Activated CD4-positive, alpha-beta T cell treated with anti-CD3 and anti-CD28 coated beads, Interleukin-2, Interleukin-4, amounts not matched to agents 100 ng/mL and 50 ng/mL, durations not matched to agents 16 hours and 8 hours (primary cell): ENCODE measurements at regions not wholly inside any gene's neighbourhood (a gene's known extent, or its start where the extent isn't known, plus 50 kb on each side); places are given as distances from the start of the nearest gene placed in this dataset.
"Not testable (repeated sequence)": the region's sequence is repeated elsewhere in the genome, so short reads cannot be mapped to it uniquely, and the experiment has no call there.

ENCODE experiments used
- DNase-seq: peaks from one replicate; pipeline ENCODE4 v3.0.0-alpha.2; 2020; ENCODE audit warnings: low spot score

- DNase-seq, result no peak
These were observed 426.7 kb downstream of the SOX2 start for GRCh38 chr3:182138393-182138792.

- DNase-seq, result no peak
These were observed 428.1 kb downstream of the SOX2 start for GRCh38 chr3:182139627-182140357.

DNA sequence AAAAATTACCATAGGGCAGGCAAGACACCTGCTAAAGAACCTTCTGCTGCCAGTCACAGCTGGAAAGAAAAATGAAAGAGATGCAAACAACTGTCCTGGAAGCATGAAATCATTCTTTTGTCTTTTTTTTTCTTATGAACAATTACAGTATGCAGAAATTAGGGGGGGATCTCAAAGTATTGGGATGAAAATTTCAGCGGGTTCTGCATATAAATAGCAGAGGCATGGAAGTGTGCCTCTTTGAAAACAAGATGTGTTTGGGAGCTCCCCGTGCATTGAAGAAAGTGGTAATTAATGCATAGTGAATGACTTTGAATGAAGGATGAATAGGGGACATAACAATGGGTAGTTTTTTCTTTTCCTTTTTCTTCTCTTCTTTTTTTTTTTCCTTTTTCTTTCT, 431.2 kb downstream of the SOX2 start:
- no peak for DNase-seq

DNA sequence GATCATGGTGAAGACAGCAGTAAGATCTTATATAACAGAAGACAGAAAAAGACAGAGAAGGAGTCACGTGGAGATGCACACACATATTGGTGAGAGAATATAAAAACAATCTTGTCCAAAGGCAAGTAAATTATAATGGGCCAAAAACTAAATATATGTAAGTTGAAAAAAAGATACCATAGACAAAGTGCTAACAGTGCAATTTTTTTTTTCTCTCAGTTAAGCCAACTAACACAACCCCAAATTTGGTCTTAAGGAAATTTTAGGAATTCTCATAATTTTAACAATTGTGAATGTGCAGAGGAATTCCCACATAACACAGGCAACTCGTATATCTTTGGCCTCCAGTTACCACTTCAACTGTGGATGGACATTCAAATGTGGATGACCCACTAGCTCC, 432.2 kb downstream of the SOX2 start:
- DNase-seq, result no peak

- DNase-seq, result no peak
These were observed 436.6 kb downstream of the SOX2 start for GRCh38 chr3:182148360-182148759.

GRCh38 chr3:182149594-182149993, 437.9 kb downstream of the SOX2 start:
- no peak for DNase-seq

GRCh38 chr3:182156326-182156725, 444.6 kb downstream of the SOX2 start:
- DNase-seq, result not testable (repeated sequence)

DNA sequence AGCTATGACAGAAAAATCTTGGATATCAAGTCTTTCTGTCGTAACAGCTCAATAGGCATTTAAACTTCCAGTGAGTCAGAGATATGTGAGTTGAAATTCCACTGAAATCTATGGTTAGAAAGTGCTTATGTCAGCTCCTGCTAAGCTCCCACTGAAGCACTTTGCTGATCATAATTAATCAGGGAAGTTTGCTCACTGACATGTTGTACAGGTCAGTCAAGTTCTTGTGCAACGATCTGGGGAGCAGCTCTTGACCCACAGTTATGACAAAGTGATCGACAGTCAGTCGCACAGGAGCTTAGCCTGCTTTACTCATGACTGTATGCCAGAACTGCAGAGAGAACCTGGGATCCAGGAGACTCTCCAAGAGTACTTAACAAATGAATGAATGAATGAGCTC, 453.5 kb downstream of the SOX2 start:
- no peak for DNase-seq

DNA sequence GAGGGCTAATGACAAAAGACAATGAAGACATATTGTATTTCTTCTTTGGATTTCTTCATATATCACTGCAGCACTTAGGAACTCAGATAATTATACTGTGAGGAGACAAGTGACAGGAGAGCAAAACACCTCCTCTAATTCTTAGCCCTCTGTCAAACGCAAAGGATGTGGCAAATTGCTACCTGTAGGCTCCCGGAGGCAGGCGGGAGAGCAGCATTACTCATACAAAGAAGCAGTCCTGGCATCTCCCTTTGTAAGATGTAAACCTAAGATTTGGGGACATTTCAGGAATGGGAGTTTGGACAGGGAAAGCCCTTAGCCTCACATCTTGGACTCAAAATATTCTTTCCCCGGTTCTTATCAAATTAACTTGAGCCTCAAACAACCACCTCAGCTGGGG, 460.8 kb downstream of the SOX2 start:
- DNase-seq, result no peak

DNA sequence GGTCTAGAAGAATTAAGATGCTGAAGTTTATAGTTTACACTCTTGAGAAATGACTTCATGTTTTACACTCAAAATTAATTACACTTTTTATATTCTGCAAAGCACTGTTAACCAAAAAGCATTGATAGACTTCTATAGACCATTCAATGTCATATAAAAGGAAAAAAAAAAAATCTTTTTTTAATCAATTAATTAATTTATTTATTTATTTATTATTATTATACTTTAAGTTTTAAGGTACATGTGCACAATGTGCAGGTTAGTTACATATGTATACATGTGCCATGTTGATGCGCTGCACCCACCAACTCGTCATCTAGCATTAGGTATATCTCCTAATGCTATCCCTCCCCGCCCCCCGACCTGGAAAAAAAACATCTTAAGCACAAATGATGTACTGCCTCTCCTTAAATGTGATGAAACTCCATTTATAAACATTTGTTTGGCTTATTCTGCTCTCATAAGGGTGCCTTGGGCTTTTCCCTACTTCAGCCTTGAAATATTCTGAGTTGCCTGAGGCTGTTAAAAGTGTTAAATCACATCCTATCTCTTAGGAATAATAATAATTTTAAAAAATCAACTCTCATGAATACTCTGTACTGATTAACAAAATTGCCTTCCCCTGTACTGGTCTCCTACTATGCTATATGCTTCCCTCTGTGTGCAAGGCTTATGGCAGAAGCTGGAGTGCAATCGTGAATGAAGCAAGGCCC, 466.9 kb downstream of the SOX2 start:
- no peak for DNase-seq

GRCh38 chr3:182179631-182180030, 467.9 kb downstream of the SOX2 start:
- no peak for DNase-seq

DNA sequence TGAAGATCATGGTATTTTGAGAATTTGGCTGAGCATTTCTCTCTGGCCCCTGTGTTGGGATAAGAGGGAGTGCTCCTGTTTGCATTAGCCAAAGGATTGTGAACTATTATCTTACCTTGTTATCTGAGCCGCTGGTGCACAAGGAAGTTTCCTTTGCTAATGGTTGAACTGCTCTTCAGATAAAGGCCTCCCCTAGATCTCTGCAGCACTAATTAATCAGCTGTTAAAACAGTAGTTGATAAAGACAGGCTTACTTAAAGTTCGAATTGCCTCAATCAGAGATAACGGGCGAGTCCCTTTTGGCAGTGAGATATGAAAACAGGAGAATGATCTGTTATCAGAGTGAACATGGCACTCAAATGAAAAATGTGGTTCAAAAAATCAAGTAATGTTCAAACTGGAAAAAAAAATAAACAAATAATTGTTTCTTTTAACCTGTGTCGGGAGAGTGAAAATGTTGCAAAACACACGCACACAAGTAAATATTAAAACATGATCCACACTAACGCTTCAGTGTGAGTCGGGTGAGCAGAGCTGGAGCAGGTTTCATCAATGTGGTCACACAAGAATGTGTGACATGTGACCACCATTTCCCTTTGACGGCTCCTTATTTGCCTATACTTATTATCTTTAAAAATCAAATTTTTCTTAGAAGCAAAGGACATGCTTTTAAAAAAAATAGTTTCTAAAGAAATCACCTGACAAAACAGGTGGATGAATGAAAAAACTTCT, 469.1 kb downstream of the SOX2 start:
- DNase-seq, result no peak

GRCh38 chr3:182182531-182182968, 470.8 kb downstream of the SOX2 start:
- no peak for DNase-seq

GRCh38 chr3:182183716-182184430, 472.1 kb downstream of the SOX2 start:
- no peak for DNase-seq

- no peak for DNase-seq
These were observed 473.6 kb downstream of the SOX2 start for GRCh38 chr3:182185313-182185712.

DNA sequence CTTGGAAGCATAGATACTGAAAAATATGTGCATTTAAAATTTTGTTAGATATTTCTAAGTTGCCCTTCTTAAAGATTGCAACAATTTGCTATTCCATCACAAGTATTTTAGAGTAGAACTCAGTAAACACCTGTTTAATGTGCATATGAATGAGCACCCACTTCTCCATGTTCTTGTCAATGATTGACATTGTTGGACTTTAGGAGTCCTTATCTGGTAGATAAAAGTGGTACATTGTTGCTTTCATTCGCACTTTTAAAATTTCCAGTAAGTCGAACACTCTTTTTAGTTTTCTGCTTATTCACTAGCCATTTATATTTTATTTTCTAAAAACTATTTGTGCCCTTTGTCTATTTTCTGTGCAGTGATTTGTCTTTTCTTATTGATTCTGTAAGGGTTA, 478.3 kb downstream of the SOX2 start:
- no peak for DNase-seq

DNA sequence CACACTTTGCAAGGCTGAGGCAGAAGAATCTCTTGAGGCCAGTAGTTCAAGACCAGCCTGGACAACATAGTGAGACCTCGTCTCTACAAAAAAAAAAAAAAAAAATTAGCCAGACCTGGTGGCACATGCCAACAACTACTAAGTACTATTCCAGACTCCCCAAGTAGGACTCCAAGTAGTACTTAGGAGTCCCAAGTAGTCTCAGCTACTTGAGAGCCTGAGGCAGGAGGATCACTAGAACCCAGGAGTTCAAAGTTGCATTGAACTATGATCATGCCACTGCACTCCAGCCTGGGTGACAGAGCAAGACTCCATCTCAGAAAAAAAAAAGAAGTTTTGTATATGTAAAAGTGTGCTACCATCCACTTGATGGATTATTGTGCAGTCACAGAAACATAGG, 486.6 kb downstream of the SOX2 start:
- no peak for DNase-seq

GRCh38 chr3:182201456-182202168, 489.9 kb downstream of the SOX2 start:
- DNase-seq, result no peak

- no peak for DNase-seq
These were observed 500.9 kb downstream of the SOX2 start for GRCh38 chr3:182212479-182213076.

GRCh38 chr3:182214416-182214815, 502.7 kb downstream of the SOX2 start:
- DNase-seq, result no peak

GRCh38 chr3:182215881-182216280, 504.2 kb downstream of the SOX2 start:
- DNase-seq, result no peak
